ENCODE measurements at regions not wholly inside any gene's neighbourhood (a gene's known extent, or its start where the extent isn't known, plus 50 kb on each side); places are given as distances from the start of the nearest gene placed in this dataset.

DNA sequence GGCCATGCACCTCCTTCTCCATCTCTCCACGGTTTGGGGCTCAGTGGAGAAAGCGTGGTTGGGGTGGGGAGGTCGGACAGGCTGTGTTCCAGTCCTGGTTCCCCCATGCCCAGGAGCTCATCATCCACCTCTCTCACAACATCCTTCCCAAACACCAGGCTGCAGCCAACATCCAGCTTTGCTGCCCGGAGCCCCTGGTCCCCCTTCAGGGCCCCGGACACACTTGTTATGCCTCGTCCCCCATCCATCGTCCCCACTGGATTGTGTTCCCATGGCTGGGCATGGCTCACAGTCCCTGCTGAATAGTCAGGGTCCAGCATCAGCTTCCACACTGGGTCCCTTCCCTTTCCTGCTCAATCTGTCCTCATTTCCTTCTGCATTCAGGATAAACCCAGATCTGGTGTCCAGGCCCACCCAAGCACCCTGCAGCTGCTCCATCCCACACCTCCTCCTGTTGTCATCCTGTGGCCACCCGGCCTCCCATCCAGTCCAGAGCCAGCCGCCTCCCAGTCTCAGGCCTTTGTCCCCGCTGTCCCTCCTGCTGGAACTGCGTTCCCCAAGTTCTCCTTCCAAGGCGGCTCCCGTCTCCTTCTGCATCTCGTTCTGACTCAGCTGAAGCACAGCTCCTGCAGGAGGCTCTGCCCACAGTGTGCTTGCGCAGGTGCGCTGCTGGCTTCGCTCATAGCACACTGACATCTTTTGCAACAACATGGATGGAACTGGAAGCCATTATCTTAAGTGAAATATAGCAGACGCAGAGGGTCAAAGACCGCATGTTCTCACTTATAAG lies 211.4 kb upstream of the RTL1 start:
- TF ChIP-seq POLR2A (IDR thresholded peaks at IDR 0.05; ENCODE audit: low read length) (no peak), GATA1 (IDR thresholded peaks at IDR 0.05; ENCODE audit: low read depth, low read length) (no peak)
